H1 (cell line): ENCODE measurements at regions not wholly inside any gene's neighbourhood (a gene's known extent, or its start where the extent isn't known, plus 50 kb on each side); places are given as distances from the start of the nearest gene placed in this dataset.

ENCODE experiments used
- CTCF ChIA-PET: fragments of 300-600 bp; sonication (Branson Sonifier 250); formaldehyde crosslinking; loops from one replicate; lab custom pipeline; 2021; ENCODE audit not compliant: partially characterized antibody; lab: Charles Lee
- POLR2A ChIA-PET: fragments of 300-600 bp; sonication (Branson Sonifier 250); formaldehyde crosslinking; loops from one replicate; lab custom pipeline; 2021; ENCODE audit warnings: inconsistent platforms; ENCODE audit not compliant: partially characterized antibody; lab: Charles Lee
- DNase-seq, 2 experiments: peaks; one replicate each; pipeline versions ENCODE4 v3.0.0 to v3.0.0-alpha.2; 2010 to 2022; ENCODE audit warnings: low spot score in 2 of 2, low read depth in 1 of 2, mixed read lengths in 1 of 2
- FAIRE-seq: peaks from 2 replicates; lab custom pipeline; 2011; peaks lifted over from hg19 to GRCh38; lab: Jason Lieb, UNC
- H2AFZ ChIP-seq: 2 replicates; pipeline ENCODE4 v1.8.1; 2012; ENCODE audit warnings: low read length, inconsistent platforms
- H2AK5ac ChIP-seq: 2 replicates; pipeline ENCODE4 v1.6.1; 2013; ENCODE audit warnings: low read depth, low read length
- H2BK120ac ChIP-seq: replicated peaks from 2 replicates; pipeline ENCODE3; 2013; ENCODE audit warnings: low read depth, low read length, inconsistent platforms
- H2BK12ac ChIP-seq: 2 replicates; pipeline ENCODE4 v1.6.1; 2013; ENCODE audit warnings: low read depth, low read length
- H2BK15ac ChIP-seq: 2 replicates; pipeline ENCODE4 v1.6.1; 2013; ENCODE audit warnings: low read length
- H2BK20ac ChIP-seq: 2 replicates; pipeline ENCODE4 v1.6.1; 2013; ENCODE audit warnings: low read length
- H2BK5ac ChIP-seq: 2 replicates; pipeline ENCODE4 v1.6.1; 2013; ENCODE audit warnings: low read depth, low read length
- H3K14ac ChIP-seq: 2 replicates; pipeline ENCODE4 v1.6.1; 2013; ENCODE audit warnings: inconsistent platforms; ENCODE audit not compliant: insufficient read length
- H3K18ac ChIP-seq: 2 replicates; pipeline ENCODE4 v1.6.1; 2013; ENCODE audit warnings: low read length; ENCODE audit errors: extremely low read depth
- H3K23ac ChIP-seq: 2 replicates; pipeline ENCODE4 v1.6.1; 2013; ENCODE audit warnings: inconsistent platforms; ENCODE audit not compliant: insufficient read length
- H3K23me2 ChIP-seq: 2 replicates; pipeline ENCODE4 v1.6.1; 2013; ENCODE audit warnings: low read depth, low read length
- H3K27ac ChIP-seq: 2 replicates; pipeline ENCODE4 v1.6.1; 2011; ENCODE audit warnings: low read depth, low read length, inconsistent platforms
- H3K27me3 ChIP-seq, 4 experiments: replicated peaks in 1 of 4; 1 replicate in 1 of 4; 2 replicates in 3 of 4; pipeline versions ENCODE4 v1.6.1 to v1.8.1; 2011 to 2013; ENCODE audit warnings: low read length in 3 of 4, mild to moderate bottlenecking in 3 of 4, inconsistent platforms in 2 of 4, mixed read lengths in 2 of 4, moderate library complexity in 1 of 4; ENCODE audit not compliant: control insufficient read depth in 3 of 4, insufficient read depth in 3 of 4; ENCODE audit errors: extremely low read depth in 1 of 4
- H3K36me3 ChIP-seq, 4 experiments: 2 replicates each; pipeline versions ENCODE4 v1.6.1 to v1.8.1; 2011 to 2013; ENCODE audit warnings: mild to moderate bottlenecking in 4 of 4, low read length in 3 of 4, moderate library complexity in 2 of 4, control low read depth in 1 of 4, inconsistent platforms in 1 of 4; ENCODE audit not compliant: insufficient read depth in 4 of 4, control insufficient read depth in 2 of 4
- H3K4ac ChIP-seq: replicated peaks from 2 replicates; pipeline ENCODE3; 2013; ENCODE audit warnings: low read length, low read depth, mixed read lengths, inconsistent platforms; ENCODE audit not compliant: insufficient read length
- H3K4me1 ChIP-seq, 4 experiments: replicated peaks in 1 of 4; 1 replicate in 1 of 4; 2 replicates in 3 of 4; pipeline versions ENCODE4 v1.6.1 to v1.8.1; 2011 to 2013; ENCODE audit warnings: low read length in 3 of 4, inconsistent platforms in 2 of 4, mixed read lengths in 1 of 4; ENCODE audit not compliant: insufficient read depth in 4 of 4, control insufficient read depth in 3 of 4
- H3K4me2 ChIP-seq, 2 experiments: 2 replicates each; pipeline versions ENCODE4 v1.6.1 to v1.8.1; 2011 to 2013; ENCODE audit warnings: low read depth in 2 of 2, low read length in 2 of 2, control low read depth in 1 of 2, inconsistent platforms in 1 of 2, mild to moderate bottlenecking in 1 of 2; ENCODE audit not compliant: insufficient read depth in 1 of 2
- H3K4me3 ChIP-seq, 4 experiments: fragments of 200-600, 300-600 bp in 1 of 4; sonication (generic), shearing (Covaris generic), sonication (Bioruptor Twin) in 1 of 4; 2 replicates each; pipeline versions ENCODE4 v1.5.1 to v1.8.1; 2011 to 2016; ENCODE audit warnings: low read length in 4 of 4, low read depth in 3 of 4, control low read depth in 2 of 4, inconsistent platforms in 2 of 4, mild to moderate bottlenecking in 2 of 4, mixed read lengths in 1 of 4, moderate library complexity in 1 of 4; ENCODE audit not compliant: insufficient read depth in 2 of 4; ENCODE audit errors: extremely low read depth in 1 of 4
- H3K56ac ChIP-seq: replicated peaks from 2 replicates; pipeline ENCODE3; 2013; ENCODE audit warnings: low read depth, mild to moderate bottlenecking, mixed read lengths, low read length, inconsistent platforms; ENCODE audit not compliant: insufficient read length
- H3K79me1 ChIP-seq: 2 replicates; pipeline ENCODE4 v1.6.1; 2013; ENCODE audit warnings: low read depth, low read length, control low read depth
- H3K79me2 ChIP-seq, 2 experiments: 2 replicates each; pipeline versions ENCODE4 v1.6.1 to v1.8.1; 2012 to 2013; ENCODE audit warnings: low read length in 2 of 2, mild to moderate bottlenecking in 2 of 2, inconsistent platforms in 1 of 2; ENCODE audit not compliant: insufficient read depth in 2 of 2, control insufficient read depth in 1 of 2
- H3K9ac ChIP-seq, 4 experiments: replicated peaks in 1 of 4; 1 replicate in 1 of 4; 2 replicates in 3 of 4; pipeline versions ENCODE4 v1.6.1 to v1.8.1; 2011 to 2013; ENCODE audit warnings: low read depth in 3 of 4, low read length in 3 of 4, control low read depth in 2 of 4, mild to moderate bottlenecking in 2 of 4, moderate library complexity in 2 of 4, inconsistent platforms in 1 of 4; ENCODE audit errors: extremely low read depth in 1 of 4
- H3K9me3 ChIP-seq, 2 experiments: 2 replicates each; pipeline versions ENCODE4 v1.6.1 to v1.8.1; 2012 to 2013; ENCODE audit warnings: mild to moderate bottlenecking in 2 of 2, moderate library complexity in 2 of 2, control low read depth in 1 of 2, inconsistent platforms in 1 of 2, low read depth in 1 of 2, low read length in 1 of 2, mixed read lengths in 1 of 2; ENCODE audit not compliant: insufficient read depth in 2 of 2
- H4K20me1 ChIP-seq, 2 experiments: replicated peaks in 1 of 2; 2 replicates each; pipeline versions ENCODE3 to v1.8.1; 2011 to 2013; ENCODE audit warnings: inconsistent platforms in 2 of 2, low read length in 2 of 2, mild to moderate bottlenecking in 1 of 2; ENCODE audit not compliant: insufficient read depth in 2 of 2, control insufficient read depth in 1 of 2
- H4K5ac ChIP-seq: 2 replicates; pipeline ENCODE4 v1.6.1; 2013; ENCODE audit warnings: low read length, low read depth, mixed read lengths, inconsistent platforms; ENCODE audit not compliant: insufficient read length
- H4K8ac ChIP-seq: 2 replicates; pipeline ENCODE4 v1.8.0; 2013; ENCODE audit warnings: mild to moderate bottlenecking, moderate library complexity, low read length, inconsistent platforms; ENCODE audit not compliant: insufficient read depth; ENCODE audit errors: extremely low read depth
- H4K91ac ChIP-seq: replicated peaks from 2 replicates; pipeline ENCODE3; 2013; ENCODE audit warnings: low read length, mixed read lengths, inconsistent platforms; ENCODE audit not compliant: insufficient read length
- BRCA1 ChIP-seq: IDR thresholded peaks from 2 replicates; pipeline ENCODE4 v1.6.1; 2012; ENCODE audit warnings: low read depth, low read length, improper control_type of control experiment
- CEBPB ChIP-seq: IDR thresholded peaks from 2 replicates; pipeline ENCODE4 v1.6.1; 2012; ENCODE audit warnings: low read depth, low read length
- FOSL1 ChIP-seq: IDR thresholded peaks from 2 replicates; pipeline ENCODE4 v1.6.1; 2011; ENCODE audit warnings: mild to moderate bottlenecking, low read depth, low read length, moderate library complexity; ENCODE audit not compliant: insufficient read depth
- KDM4A ChIP-seq: IDR thresholded peaks from one replicate; pipeline ENCODE4 v1.7.1; 2012; ENCODE audit warnings: low read depth, mild to moderate bottlenecking, moderate library complexity, low read length, inconsistent platforms; ENCODE audit not compliant: severe bottlenecking
- MAFK ChIP-seq: IDR thresholded peaks from 2 replicates; pipeline ENCODE4 v1.6.1; 2012; ENCODE audit warnings: low read depth, mild to moderate bottlenecking, improper control_type of control experiment, low read length
- NRF1 ChIP-seq: IDR thresholded peaks from 2 replicates; pipeline ENCODE4 v1.6.1; 2011; ENCODE audit warnings: mild to moderate bottlenecking, low read depth, low read length, improper control_type of control experiment
- PHF8 ChIP-seq: fragments of 200-600 bp; sonication (generic); conservative IDR thresholded peaks from 2 replicates; pipeline ENCODE4 v1.7.1; 2012; ENCODE audit warnings: low read depth, mild to moderate bottlenecking, inconsistent platforms, low read length, moderate library complexity
- RBBP5 ChIP-seq: IDR thresholded peaks from 2 replicates; pipeline ENCODE4 v1.7.1; 2012; ENCODE audit warnings: low read depth, mild to moderate bottlenecking, inconsistent platforms, low read length, moderate library complexity, borderline replicate concordance
- SP1 ChIP-seq: IDR thresholded peaks from 2 replicates; pipeline ENCODE4 v1.6.1; 2011; ENCODE audit warnings: low read depth, low read length
- TAF1 ChIP-seq: IDR thresholded peaks from 2 replicates; pipeline ENCODE4 v1.6.1; 2011; ENCODE audit warnings: mild to moderate bottlenecking, low read depth, low read length
- TCF12 ChIP-seq: IDR thresholded peaks from 2 replicates; pipeline ENCODE4 v1.6.1; 2011; ENCODE audit warnings: low read depth, mild to moderate bottlenecking, low read length
- WGBS, 2 experiments: shearing (Covaris generic) in 1 of 2; methylation state at CpG; one replicate each; pipeline versions ENCODE4 v1.1.6 to v1.1.7; 2013 to 2015; ENCODE audit warnings: low lambda C conversion rate in 2 of 2, mixed read lengths in 2 of 2, inconsistent platforms in 1 of 2, low coverage in 1 of 2, missing lambda C conversion rate in 1 of 2; ENCODE audit not compliant: insufficient replicate concordance in 2 of 2, insufficient coverage in 1 of 2, insufficient read length in 1 of 2; ENCODE audit errors: extremely low coverage in 1 of 2, missing lambda C conversion rate in 1 of 2; 5-methylcytosine and 5-hydroxymethylcytosine counted together

DNA sequence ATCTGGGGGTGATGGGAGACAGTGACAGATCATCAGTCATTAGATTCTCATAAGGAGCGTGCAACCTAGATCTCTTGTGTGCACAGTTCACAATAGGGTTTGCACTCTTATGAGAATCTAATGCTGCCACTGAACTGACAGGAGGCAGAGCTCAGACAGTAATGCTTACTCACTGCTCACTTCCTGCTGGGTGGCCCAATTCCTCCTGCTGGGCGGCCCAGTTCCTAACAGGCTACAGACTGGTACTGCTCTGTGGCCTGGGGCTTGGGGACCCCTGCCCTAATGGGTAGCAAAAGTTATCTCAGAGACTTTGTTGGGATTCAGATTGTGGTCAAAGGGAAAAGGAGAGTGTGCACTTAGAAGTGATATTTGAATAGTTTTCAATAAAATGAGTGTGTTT is 840.1 kb upstream of the ID2 start:
- H2BK5ac ChIP-seq, result no peak overlapping the region
- H3K79me1 ChIP-seq, result no peaks in the 10 kb centered on the region
- H3K18ac ChIP-seq, result no peak overlapping the region
- no peak overlapping the region for H2BK15ac ChIP-seq
- DNase-seq (no peak), FAIRE-seq (no peak)
- no peak overlapping the region for H3K4ac ChIP-seq
- ChIA-PET POLR2A (no interaction called here), CTCF (interaction anchor here (0.6 kb wide), 1 partner anchor 313 kb away, joined by 3 read pairs; no protein-coding TSS in a partner anchor)
- peaks cover 9 to 10% of the 10 kb centered on the region in 2 experiments for H3K9me3 ChIP-seq
- no peak overlapping the region for H2BK120ac ChIP-seq
- H3K4me2 ChIP-seq, result no peak overlapping the region
- H3K4me3 ChIP-seq, result no peak overlapping the region
- H3K27me3 ChIP-seq, result no peaks in the 10 kb centered on the region
- no peak overlapping the region for H2AK5ac ChIP-seq
- H4K91ac ChIP-seq, result no peak overlapping the region
- no peak overlapping the region for H4K8ac ChIP-seq
- no peak overlapping the region for H3K14ac ChIP-seq
- H3K27ac ChIP-seq, result no peak overlapping the region
- H2AFZ ChIP-seq, result no peak overlapping the region
- no peaks in the 10 kb centered on the region for H3K23me2 ChIP-seq
- no peaks in the 10 kb centered on the region for H3K4me1 ChIP-seq
- H3K56ac ChIP-seq, result no peak overlapping the region
- H2BK12ac ChIP-seq, result no peak overlapping the region
- no peak overlapping the region for H2BK20ac ChIP-seq
- no peak for TF ChIP-seq FOSL1
- TF ChIP-seq PHF8, result no peak
- no peak for TF ChIP-seq CEBPB
- no peak for TF ChIP-seq KDM4A
- no peak for TF ChIP-seq TCF12
- no peak for TF ChIP-seq TAF1
- no peak for TF ChIP-seq SP1
- TF ChIP-seq MAFK, result no peak
- TF ChIP-seq NRF1, result no peak
- TF ChIP-seq RBBP5, result no peak
- no peak for TF ChIP-seq BRCA1
- H3K79me2 ChIP-seq, result no peaks in the 10 kb centered on the region
- no peaks in the 10 kb centered on the region for H3K36me3 ChIP-seq
- WGBS, 2 experiments, result 95% methylated on average over 2 of the region's 2 CpGs; no CpG with 5 or more reads in 1 of the 2 experiments
- no peak overlapping the region for H3K9ac ChIP-seq
- H4K20me1 ChIP-seq, result no peaks in the 10 kb centered on the region
- no peak overlapping the region for H4K5ac ChIP-seq
- no peak overlapping the region for H3K23ac ChIP-seq
